Uterus (tissue), 3 donors: ENCODE measurements at regions not wholly inside any gene's neighbourhood (a gene's known extent, or its start where the extent isn't known, plus 50 kb on each side); places are given as distances from the start of the nearest gene placed in this dataset.
A peak's percentile ranks its signal among the peaks of the same experiment; 100 is the strongest.

ENCODE experiments used
- DNase-seq, 2 donors: peaks; one replicate each; pipeline ENCODE4 v3.0.0-alpha.2; 2019 to 2020
- H3K27ac ChIP-seq, 2 donors: fragments of 200-600 bp; sonication (generic); 1 replicate in 1 of 2; 2 replicates in 1 of 2; pipeline ENCODE4 v1.5.1; 2016 to 2018
- H3K27me3 ChIP-seq, 2 donors: fragments of 200-600 bp; sonication (generic); one replicate each; pipeline ENCODE4 v1.5.1; 2018 to 2019; ENCODE audit warnings: control low read depth in 1 of 2
- H3K36me3 ChIP-seq, 2 donors: fragments of 200-600 bp; sonication (generic); one replicate each; pipeline ENCODE4 v1.5.1; 2019; ENCODE audit warnings: control low read depth in 1 of 2
- H3K4me1 ChIP-seq, 2 donors: fragments of 200-600 bp; sonication (generic); one replicate each; pipeline ENCODE4 v1.5.1; 2018 to 2019; ENCODE audit warnings: control low read depth in 1 of 2
- H3K4me3 ChIP-seq, 2 donors: fragments of 200-600 bp; sonication (generic); 1 replicate in 1 of 2; 2 replicates in 1 of 2; pipeline ENCODE4 v1.5.1; 2018 to 2019; ENCODE audit warnings: mild to moderate bottlenecking in 1 of 2
- H3K9me3 ChIP-seq, 2 donors: fragments of 200-600 bp; sonication (generic); one replicate each; pipeline ENCODE4 v1.5.1; 2019; ENCODE audit warnings: control low read depth in 1 of 2
- CTCF ChIP-seq, 4 experiments: fragments of 200-600 bp in 2 of 4; fragments of 450-650 bp in 2 of 4; sonication (generic) in 2 of 4; IDR thresholded peaks; one replicate each; pipeline ENCODE4 v1.5.1; 2016 to 2019; ENCODE audit warnings: antibody characterized with exemption in 4 of 4, mild to moderate bottlenecking in 2 of 4, moderate library complexity in 1 of 4
- POLR2A ChIP-seq, 2 donors: fragments of 450-650 bp; IDR thresholded peaks; one replicate each; pipeline ENCODE4 v1.6.1; 2016; ENCODE audit warnings: antibody characterized with exemption in 2 of 2, mild to moderate bottlenecking in 1 of 2, moderate library complexity in 1 of 2
- intact Hi-C: fragments of 100-400 bp; cut with DNase I; formaldehyde crosslinking; loops from one replicate; pipeline ENCODE4 v1.15.1; 2023; ENCODE audit warnings: low total_unique reads
- donor health status: DM: yes; HTN: yes; CAD: no.

GRCh38 chr3:177287231-177287630, 89.9 kb upstream of the TBL1XR1 start:
- Histone ChIP-seq H3K9me3 (no peaks in the 10 kb centered on the region), H3K27me3 (no peaks in the 10 kb centered on the region), H3K36me3 (no peaks in the 10 kb centered on the region), H3K4me1 (no peaks in the 10 kb centered on the region), H3K4me3 (no peak overlapping the region), H3K27ac (no peak overlapping the region)
- intact Hi-C loops = no loop called here
- no peak for DNase-seq
- TF ChIP-seq CTCF (IDR thresholded peaks at IDR 0.05) = no peak
- TF ChIP-seq POLR2A (IDR thresholded peaks at IDR 0.05) = no peak

GRCh38 chr3:177290633-177291032, 93.4 kb upstream of the TBL1XR1 start:
- Histone ChIP-seq H3K36me3 (no peaks in the 10 kb centered on the region), H3K9me3 (no peaks in the 10 kb centered on the region), H3K27me3 (no peaks in the 10 kb centered on the region), H3K4me1 (no peaks in the 10 kb centered on the region), H3K4me3 (no peak overlapping the region), H3K27ac (no peak overlapping the region)
- TF ChIP-seq CTCF (IDR thresholded peaks at IDR 0.05) = no peak
- no peak for TF ChIP-seq POLR2A (IDR thresholded peaks at IDR 0.05)
- intact Hi-C loops = no loop called here
- DNase-seq = no peak

GRCh38 chr3:177294221-177294620, 96.9 kb upstream of the TBL1XR1 start:
- Histone ChIP-seq H3K36me3 (no peaks in the 10 kb centered on the region), H3K4me3 (no peak overlapping the region), H3K9me3 (no peaks in the 10 kb centered on the region), H3K4me1 (no peaks in the 10 kb centered on the region), H3K27ac (peak overlapping the region; percentile 33 to 35), H3K27me3 (no peaks in the 10 kb centered on the region)
- peak; percentile 65 to 69 for DNase-seq
- intact Hi-C loops = no loop called here
- TF ChIP-seq POLR2A (IDR thresholded peaks at IDR 0.05) (no peak), CTCF (IDR thresholded peaks at IDR 0.05) (no peak)

GRCh38 chr3:177295116-177295515, 97.8 kb upstream of the TBL1XR1 start:
- TF ChIP-seq CTCF (IDR thresholded peaks at IDR 0.05) = no peak
- TF ChIP-seq POLR2A (IDR thresholded peaks at IDR 0.05) = no peak
- Histone ChIP-seq H3K27ac (no peak overlapping the region), H3K4me3 (no peak overlapping the region), H3K27me3 (no peaks in the 10 kb centered on the region), H3K36me3 (no peaks in the 10 kb centered on the region), H3K9me3 (no peaks in the 10 kb centered on the region), H3K4me1 (no peaks in the 10 kb centered on the region)
- intact Hi-C loops = no loop called here
- no peak for DNase-seq

- Histone ChIP-seq H3K27me3 (no peaks in the 10 kb centered on the region), H3K27ac (no peak overlapping the region), H3K4me3 (no peak overlapping the region), H3K9me3 (no peaks in the 10 kb centered on the region), H3K36me3 (no peaks in the 10 kb centered on the region), H3K4me1 (no peaks in the 10 kb centered on the region)
- TF ChIP-seq CTCF (IDR thresholded peaks at IDR 0.05) = no peak
- TF ChIP-seq POLR2A (IDR thresholded peaks at IDR 0.05) = no peak
- intact Hi-C loops = no loop called here
- DNase-seq = no peak
Observed at GRCh38 chr3:177299250-177299649, 102.0 kb upstream of the TBL1XR1 start.
